Mucosa of descending colon (tissue), 3 donors: ENCODE measurements at regions not wholly inside any gene's neighbourhood (a gene's known extent, or its start where the extent isn't known, plus 50 kb on each side); places are given as distances from the start of the nearest gene placed in this dataset.
A peak's percentile ranks its signal among the peaks of the same experiment; 100 is the strongest.

Source experiments
- ATAC-seq: fragments of 200-7000 bp; cut with Tn5 transposase; one replicate; pipeline ENCODE4 v1.9.1; 2020; ENCODE audit warnings: mild to moderate bottlenecking, moderate library complexity
- DNase-seq, 3 donors: peaks; one replicate each; pipeline ENCODE4 v3.0.0-alpha.2; 2020
- H3K36me3 ChIP-seq: fragments of 200-600 bp; one replicate; pipeline ENCODE4 v1.8.0; 2021; ENCODE audit warnings: low read depth, mild to moderate bottlenecking
- H3K4me1 ChIP-seq: fragments of 200-600 bp; one replicate; pipeline ENCODE4 v1.8.0; 2021; ENCODE audit warnings: low read depth, mild to moderate bottlenecking
- H3K4me3 ChIP-seq: fragments of 200-600 bp; one replicate; pipeline ENCODE4 v1.8.0; 2021; ENCODE audit warnings: mild to moderate bottlenecking
- H3K9me3 ChIP-seq: fragments of 200-600 bp; one replicate; pipeline ENCODE4 v1.8.0; 2021; ENCODE audit warnings: mild to moderate bottlenecking
- CTCF ChIP-seq: fragments of 200-600 bp; IDR thresholded peaks from one replicate; pipeline ENCODE4 v1.8.0; 2022; ENCODE audit warnings: antibody characterized with exemption, mild to moderate bottlenecking
- intact Hi-C, 2 donors: fragments of 100-400 bp; cut with DNase I in 1 of 2; cut with micrococcal nuclease in 1 of 2; formaldehyde crosslinking; loops; one replicate each; pipeline versions ENCODE4 v1.11.0 to v1.11.1; 2022; cut with DNase I, micrococcal nuclease
- donor health status: DM: no; HTN: no; CAD: no; lungs with moderate emphysema.
- donor health status: DM: no; HTN: no; CAD: no.
- donor health status: DM: no; HTN: yes; CAD: no.

DNA sequence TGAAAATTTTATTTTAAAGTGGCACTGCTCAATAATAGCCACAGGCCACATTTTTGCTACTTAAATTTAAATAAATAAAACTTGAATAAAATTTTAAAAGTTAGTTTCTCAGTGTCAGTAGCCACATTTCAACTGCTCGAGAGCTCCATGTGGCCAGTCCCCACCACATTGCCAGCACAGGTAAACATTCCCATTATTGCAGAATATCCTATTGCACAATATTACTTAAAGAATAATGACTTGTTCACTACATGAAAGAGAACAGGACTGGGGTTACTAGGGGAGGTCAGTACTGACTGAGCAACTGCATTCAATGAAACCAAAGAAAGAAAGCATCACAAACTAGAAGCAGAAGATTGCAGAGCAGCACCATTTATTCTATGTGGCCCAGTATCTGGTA lies 2201.6 kb upstream of the TENM3 start:
- DNase-seq (no peak), ATAC-seq (no peak)
- intact Hi-C loops, result no loop called here
- Histone ChIP-seq H3K4me1 (no peaks in the 10 kb centered on the region), H3K4me3 (no peak overlapping the region), H3K9me3 (no peaks in the 10 kb centered on the region), H3K36me3 (no peaks in the 10 kb centered on the region)
- no peak for TF ChIP-seq CTCF

DNA sequence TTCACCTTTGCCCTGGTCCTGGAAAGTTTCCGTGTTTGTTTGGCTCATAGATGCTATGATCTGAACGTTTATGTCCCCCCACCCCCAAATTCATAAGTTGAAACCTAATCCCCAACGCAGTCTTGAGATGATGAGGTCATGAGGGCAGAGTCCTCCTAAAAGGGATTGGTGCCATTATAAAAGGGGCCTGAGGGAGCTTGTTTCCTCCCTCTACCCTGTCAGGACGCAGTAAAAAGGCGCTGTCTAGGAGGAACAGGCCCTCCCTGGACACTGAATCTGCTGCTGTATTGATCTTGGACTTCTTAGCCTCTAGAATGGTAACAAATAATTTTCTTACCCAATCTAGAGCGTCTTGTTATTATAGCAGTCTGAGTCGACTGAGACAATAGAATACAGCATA lies 2190.6 kb upstream of the TENM3 start:
- no peak for TF ChIP-seq CTCF
- H3K36me3 ChIP-seq, result no peaks in the 10 kb centered on the region

GRCh38 chr4:180054291-180054690 lies 2188.9 kb upstream of the TENM3 start:
- Histone ChIP-seq H3K36me3 (no peaks in the 10 kb centered on the region), H3K4me1 (peaks cover 6% of the 10 kb centered on the region), H3K4me3 (no peak overlapping the region), H3K9me3 (no peaks in the 10 kb centered on the region)
- ATAC-seq, result no peak
- TF ChIP-seq CTCF, result no peak
- intact Hi-C loops, result no loop called here
- DNase-seq, result no peak

More for the DNA sequence above, 2190.6 kb upstream of the TENM3 start:
- ATAC-seq (peak; percentile 79), DNase-seq (peak in 1 of 3 donors; percentile 17)
- Histone ChIP-seq H3K4me1 (peaks cover 2% of the 10 kb centered on the region), H3K4me3 (no peak overlapping the region), H3K9me3 (no peaks in the 10 kb centered on the region)
- intact Hi-C loops, result no loop called here

- H3K9me3 ChIP-seq, result no peaks in the 10 kb centered on the region
- no peaks in the 10 kb centered on the region for H3K36me3 ChIP-seq
- H3K4me3 ChIP-seq, result no peak overlapping the region
- intact Hi-C loops, result no loop called here
- ATAC-seq (peak; percentile 18), DNase-seq (no peak)
- TF ChIP-seq CTCF, result no peak
- peaks cover 15% of the 10 kb centered on the region for H3K4me1 ChIP-seq
Observed at GRCh38 chr4:180057299-180057721, 2185.9 kb upstream of the TENM3 start.

- Histone ChIP-seq H3K9me3 (no peaks in the 10 kb centered on the region), H3K4me1 (peaks cover 15% of the 10 kb centered on the region), H3K36me3 (no peaks in the 10 kb centered on the region), H3K4me3 (peak overlapping the region; percentile 5)
- intact Hi-C loops, result no loop called here
- ATAC-seq (peak; percentile 55), DNase-seq (peak; percentile 32 to 53 (median 52))
- TF ChIP-seq CTCF, result no peak
Observed at GRCh38 chr4:180057891-180058671, 2185.1 kb upstream of the TENM3 start.
